ENCODE measurements at regions not wholly inside any gene's neighbourhood (a gene's known extent, or its start where the extent isn't known, plus 50 kb on each side); places are given as distances from the start of the nearest gene placed in this dataset.

DNA sequence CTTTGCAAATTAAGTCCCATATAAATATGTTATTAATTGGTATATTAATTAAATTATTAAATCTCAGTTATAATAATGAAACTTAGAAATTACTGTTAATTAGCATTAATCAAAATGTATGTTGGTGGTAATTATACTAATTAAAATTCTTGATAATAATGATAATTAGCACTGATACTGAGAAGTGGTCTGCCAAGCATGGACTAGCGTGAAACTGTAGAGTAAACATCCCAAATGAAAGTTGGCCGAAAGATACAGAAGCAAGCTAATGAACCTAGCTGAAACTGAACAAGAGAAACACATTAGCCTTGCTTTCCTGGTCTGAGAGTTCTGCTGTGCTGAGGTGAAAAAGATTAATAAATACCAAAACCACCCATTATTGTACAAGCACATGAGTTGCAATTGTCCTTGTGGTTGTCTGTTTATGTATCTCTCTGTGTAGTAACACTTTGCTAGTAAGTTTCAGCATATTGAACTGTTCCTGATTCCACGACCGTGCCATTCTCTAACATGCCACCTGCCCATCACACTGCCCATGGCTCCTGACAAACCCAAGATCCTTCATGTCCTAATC, 341.8 kb downstream of the PLPP3 start:
- CTCF ChIA-PET = no interaction called here
- POLR2A ChIA-PET = no interaction called here
- DNase-seq (ENCODE audit: extremely low spot score) = no peak
- TF ChIP-seq, protein P1, sequence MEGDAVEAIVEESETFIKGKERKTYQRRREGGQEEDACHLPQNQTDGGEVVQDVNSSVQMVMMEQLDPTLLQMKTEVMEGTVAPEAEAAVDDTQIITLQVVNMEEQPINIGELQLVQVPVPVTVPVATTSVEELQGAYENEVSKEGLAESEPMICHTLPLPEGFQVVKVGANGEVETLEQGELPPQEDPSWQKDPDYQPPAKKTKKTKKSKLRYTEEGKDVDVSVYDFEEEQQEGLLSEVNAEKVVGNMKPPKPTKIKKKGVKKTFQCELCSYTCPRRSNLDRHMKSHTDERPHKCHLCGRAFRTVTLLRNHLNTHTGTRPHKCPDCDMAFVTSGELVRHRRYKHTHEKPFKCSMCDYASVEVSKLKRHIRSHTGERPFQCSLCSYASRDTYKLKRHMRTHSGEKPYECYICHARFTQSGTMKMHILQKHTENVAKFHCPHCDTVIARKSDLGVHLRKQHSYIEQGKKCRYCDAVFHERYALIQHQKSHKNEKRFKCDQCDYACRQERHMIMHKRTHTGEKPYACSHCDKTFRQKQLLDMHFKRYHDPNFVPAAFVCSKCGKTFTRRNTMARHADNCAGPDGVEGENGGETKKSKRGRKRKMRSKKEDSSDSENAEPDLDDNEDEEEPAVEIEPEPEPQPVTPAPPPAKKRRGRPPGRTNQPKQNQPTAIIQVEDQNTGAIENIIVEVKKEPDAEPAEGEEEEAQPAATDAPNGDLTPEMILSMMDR (IDR thresholded peaks at IDR 0.05; ENCODE audit: control extremely low read depth, extremely low read depth, low read depth, missing control alignments) = no peak

DNA sequence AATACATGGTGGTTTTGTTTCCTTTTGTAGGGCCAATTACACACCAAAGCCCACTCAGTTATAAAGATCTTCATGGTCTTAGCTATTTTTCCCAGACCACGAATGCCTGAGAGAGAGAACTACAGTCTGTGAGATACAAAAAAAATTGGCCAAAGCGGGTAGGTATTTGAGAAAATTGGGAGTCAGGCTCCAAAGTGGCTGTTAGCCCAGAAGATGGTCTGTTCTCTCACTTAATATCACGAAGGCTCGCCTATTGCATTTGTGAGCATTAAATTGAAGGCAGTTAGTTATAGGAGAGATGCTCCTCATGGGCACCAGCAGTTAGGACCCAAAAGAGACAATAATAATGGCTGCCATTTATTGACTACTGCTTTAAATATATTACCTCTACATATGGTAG, 342.7 kb downstream of the PLPP3 start:
- ChIA-PET POLR2A (no interaction called here), CTCF (no interaction called here)
- TF ChIP-seq, protein P1 (IDR thresholded peaks at IDR 0.05; ENCODE audit: control extremely low read depth, extremely low read depth, low read depth, missing control alignments) = no peak
- DNase-seq (ENCODE audit: extremely low spot score) = no peak

DNA sequence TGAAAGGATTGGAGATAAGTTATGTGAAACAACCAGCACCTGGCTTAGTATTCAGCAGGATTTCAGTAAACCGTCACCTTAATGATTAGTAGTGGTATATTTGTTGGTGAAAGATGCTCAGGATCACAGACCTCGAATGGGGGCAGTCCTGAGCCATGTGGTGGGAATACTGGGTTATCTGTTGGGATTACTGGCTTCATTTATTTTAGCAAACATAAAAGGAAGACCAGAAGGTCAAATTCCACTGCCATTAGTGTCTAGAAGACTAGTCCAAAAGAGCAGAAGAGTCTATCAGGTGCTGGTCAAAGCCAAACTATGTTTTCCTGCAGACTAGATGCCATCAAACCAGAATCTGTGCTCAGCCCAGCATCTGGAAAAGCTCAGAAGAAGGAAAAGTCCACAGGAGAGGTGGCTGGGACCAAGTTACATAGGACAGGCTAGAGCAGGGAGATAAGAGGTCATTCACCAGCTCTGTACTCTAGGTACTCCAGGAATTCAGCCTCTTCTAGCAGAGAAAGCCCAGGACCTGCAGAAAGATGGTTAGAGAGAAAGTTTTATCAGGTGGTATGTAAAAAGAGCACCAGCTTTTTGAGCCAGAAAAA, 343.4 kb downstream of the PLPP3 start:
- ChIA-PET POLR2A (no interaction called here), CTCF (no interaction called here)
- TF ChIP-seq, protein P1 (IDR thresholded peaks at IDR 0.05; ENCODE audit: control extremely low read depth, extremely low read depth, low read depth, missing control alignments) = no peak
- DNase-seq (ENCODE audit: extremely low spot score) = no peak

DNA sequence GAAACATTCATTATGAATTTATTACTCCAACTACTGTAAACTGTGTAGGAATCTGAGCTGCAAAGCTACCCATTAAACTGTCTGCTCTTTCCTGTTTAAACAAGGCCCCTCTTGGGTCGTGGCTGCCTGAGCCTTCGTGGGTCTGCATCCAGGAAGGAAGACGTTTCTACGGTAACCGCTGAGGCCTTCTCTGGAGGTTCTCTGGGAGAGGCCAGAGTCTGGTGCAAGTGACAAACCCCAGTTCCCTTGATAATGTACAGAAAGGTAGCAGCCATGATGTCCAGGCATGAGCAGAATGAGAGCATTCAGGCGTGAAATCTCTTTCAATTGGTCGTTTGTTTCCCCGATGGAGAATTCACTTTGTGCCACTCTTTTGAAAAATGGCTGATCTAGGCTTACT, 350.2 kb downstream of the PLPP3 start:
- CTCF ChIA-PET = interaction anchor here (1.7 kb wide), 1 partner anchor 11 kb away, joined by 4 read pairs; no protein-coding TSS in a partner anchor
- POLR2A ChIA-PET = no interaction called here
- no peak for DNase-seq (ENCODE audit: extremely low spot score)
- TF ChIP-seq, protein P1 (IDR thresholded peaks at IDR 0.05; ENCODE audit: control extremely low read depth, extremely low read depth, low read depth, missing control alignments) = no peak

DNA sequence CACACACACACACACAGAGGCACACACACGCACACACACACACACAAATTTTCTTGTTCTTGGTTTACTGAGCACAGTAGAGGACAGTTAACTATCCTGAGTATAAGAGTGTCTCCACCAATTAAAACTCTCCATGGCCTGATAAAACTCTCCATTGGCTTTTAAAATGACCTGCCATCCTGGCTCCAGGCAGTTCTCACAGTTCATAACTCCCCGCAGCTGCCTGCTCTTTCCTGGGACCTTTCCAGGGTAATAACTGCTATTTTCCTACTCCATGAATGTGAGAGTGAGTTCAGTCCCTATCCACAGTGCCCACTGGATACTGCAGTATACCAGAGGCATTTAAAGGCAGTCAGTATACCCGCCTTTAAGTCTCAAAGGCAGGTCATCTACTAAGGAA, 351.5 kb downstream of the PLPP3 start:
- ChIA-PET CTCF (interaction anchor here (1.7 kb wide), 1 partner anchor 9 kb away, joined by 4 read pairs; no protein-coding TSS in a partner anchor), POLR2A (no interaction called here)
- TF ChIP-seq, protein P1 (IDR thresholded peaks at IDR 0.05; ENCODE audit: control extremely low read depth, extremely low read depth, low read depth, missing control alignments) = no peak
- no peak for DNase-seq (ENCODE audit: extremely low spot score)

DNA sequence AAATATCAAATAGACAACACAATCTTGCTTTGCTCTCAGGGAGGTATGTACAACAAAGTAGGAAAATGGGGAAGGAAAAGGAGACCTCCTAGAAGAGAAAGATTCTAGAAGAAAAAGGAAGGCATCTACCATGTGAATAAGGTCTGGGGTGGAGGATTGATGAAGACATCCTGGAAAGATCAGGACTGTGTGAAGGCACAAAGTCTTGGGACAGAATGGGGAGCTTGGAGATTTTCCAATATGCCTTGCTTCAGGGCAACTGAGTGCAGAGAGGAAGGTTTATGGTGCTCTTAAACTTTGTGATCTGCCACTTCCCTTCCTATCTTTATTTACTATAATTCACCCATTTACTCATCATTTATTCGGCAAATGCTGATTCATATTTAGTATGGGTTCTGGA, 352.0 kb downstream of the PLPP3 start:
- ChIA-PET POLR2A (no interaction called here), CTCF (no interaction called here)
- TF ChIP-seq, protein P1 (IDR thresholded peaks at IDR 0.05; ENCODE audit: control extremely low read depth, extremely low read depth, low read depth, missing control alignments) = no peak
- no peak for DNase-seq (ENCODE audit: extremely low spot score)

All from GM10248 (cell line).